GM19238 (cell line): ENCODE measurements at regions not wholly inside any gene's neighbourhood (a gene's known extent, or its start where the extent isn't known, plus 50 kb on each side); places are given as distances from the start of the nearest gene placed in this dataset.
"Not testable (repeated sequence)": the region's sequence is repeated elsewhere in the genome, so short reads cannot be mapped to it uniquely, and the experiment has no call there.

Experiments
- DNase-seq: peaks from one replicate; pipeline ENCODE4 v3.0.0; 2011; ENCODE audit warnings: low spot score; ENCODE audit not compliant: insufficient read length

DNA sequence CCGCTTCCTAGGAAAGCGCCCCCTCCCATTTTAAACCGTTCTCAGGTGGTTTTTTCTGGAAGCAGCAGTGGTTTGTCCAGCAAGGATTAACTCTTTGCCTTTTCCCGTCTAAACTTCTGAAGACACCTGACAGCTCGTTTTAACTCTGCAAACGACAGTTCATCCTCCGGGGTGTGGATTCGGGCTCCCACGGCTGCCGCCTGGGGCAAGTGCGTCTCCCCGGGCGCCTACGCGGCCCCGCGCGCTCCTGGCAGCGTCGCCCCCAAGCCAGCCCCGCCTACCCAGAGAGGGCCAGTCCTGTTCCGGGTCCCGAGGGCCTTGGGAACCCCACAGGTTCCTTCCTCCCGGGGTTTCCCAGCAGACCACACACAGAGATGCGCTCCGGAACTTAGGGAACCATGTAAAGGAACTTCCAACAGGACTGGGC lies 54.4 kb downstream of the PRR18 start:
- DNase-seq = no peak

DNA sequence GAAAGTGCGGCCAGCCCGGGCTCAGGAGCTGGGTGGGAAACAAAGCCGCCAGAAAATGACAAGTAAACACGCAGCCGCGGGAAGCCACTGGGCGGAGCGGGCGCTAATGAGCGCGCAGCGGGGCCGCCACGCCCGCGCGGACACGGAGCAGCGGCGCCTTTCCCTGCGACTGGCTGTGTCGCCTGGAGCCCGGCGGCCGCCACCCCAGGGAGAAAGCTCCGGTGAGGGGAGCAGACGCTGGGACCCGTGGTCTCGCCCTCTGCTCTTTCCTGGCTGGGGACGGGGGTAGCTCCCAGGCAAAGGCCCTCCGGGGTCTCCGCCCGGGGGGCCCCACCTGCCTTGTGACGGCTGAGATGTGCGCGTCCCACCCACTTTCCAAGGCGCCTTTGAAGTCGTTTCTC lies 54.9 kb downstream of the PRR18 start:
- DNase-seq = no peak

DNA sequence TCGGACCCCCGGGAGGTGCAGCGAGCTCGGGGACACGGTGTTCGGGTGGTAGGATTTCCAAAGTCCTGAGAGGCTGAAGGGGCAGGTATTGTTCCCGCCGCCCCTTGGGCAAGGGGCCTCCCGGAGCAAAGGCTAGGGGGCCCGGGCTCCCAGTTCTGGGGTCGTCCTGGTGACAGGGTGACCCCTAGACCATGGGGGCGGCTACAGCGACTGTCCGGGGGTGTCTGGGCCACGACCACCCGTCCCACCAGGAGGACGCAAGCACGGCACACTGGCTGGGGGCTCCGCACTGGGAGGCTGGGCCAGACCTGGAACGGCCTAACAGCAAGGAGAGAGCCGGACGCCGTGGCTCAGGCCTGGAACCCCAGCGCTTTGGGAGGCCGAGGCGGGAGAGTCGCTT lies 55.6 kb downstream of the PRR18 start:
- DNase-seq = no peak

DNA sequence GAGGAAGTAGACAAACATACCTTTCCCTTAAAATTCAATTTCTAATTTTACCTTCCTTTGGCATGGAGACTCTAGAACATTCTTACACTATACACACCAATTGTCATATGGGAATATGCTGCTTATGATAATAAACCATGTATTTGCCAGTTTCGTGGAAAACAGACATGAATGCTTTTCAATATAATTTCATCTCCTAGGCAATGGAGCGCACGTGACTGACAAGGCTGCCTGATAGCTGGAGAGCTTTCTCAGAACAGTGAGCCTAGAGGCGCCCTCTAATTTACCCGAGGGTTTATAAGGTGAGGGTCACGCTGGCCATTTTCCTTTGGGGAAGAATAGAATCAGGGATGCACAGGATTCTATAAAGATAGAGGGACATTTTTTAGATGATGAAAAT lies 56.5 kb downstream of the PRR18 start:
- no peak for DNase-seq

DNA sequence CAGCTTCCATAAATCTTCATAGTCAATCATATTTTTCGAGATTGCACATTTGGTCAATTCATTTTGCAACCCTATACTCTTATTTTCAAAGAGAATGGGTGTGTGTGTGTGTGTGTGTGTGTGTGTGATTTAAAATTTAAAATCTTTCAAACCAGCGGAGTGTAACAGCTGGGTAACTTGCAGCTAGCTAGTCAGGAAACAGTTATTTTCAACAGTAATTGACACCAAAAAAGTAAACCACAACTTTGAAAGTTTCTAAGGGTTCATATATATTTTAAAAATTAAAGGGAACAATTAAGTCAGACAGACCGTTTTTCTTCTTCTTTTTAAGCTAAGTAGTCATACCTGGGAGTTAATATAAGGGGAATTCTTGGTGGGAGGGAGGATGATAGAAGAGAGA lies 57.0 kb downstream of the PRR18 start:
- no peak for DNase-seq

DNA sequence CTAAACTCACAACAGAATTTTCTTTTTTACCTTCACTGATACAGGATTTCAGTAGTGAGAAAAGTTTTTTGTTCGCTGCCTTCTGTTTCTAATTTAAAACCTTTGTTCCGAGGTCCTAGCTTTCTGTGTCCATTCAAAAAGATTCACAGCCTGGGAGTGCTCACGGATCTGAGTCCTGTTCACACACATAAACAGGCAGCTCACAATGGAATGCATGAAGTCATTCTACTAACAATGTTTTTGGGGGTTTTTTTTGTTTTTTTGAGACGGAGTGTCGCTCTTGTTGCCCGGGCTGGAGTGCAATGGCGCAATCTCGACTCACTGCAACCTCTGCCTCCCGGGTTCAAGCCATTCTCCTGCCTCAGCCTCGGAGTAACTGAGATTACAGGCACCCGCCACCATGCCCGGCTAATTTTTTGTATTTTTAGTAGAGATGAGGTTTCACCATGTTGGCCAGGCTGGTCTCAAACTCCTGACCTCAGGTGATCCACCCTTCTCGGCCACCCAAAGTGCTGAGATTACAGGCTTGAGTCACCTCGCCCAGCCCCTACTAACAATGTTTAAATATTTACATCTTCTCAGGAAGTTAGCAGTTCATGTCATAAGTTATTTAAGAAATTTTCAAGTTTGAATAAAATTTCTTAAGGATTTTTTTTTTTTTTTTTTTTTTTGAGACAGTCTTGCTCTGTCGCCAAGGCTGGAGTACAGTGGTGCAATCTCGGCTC lies 59.0 kb downstream of the PRR18 start:
- DNase-seq = not testable (repeated sequence)

DNA sequence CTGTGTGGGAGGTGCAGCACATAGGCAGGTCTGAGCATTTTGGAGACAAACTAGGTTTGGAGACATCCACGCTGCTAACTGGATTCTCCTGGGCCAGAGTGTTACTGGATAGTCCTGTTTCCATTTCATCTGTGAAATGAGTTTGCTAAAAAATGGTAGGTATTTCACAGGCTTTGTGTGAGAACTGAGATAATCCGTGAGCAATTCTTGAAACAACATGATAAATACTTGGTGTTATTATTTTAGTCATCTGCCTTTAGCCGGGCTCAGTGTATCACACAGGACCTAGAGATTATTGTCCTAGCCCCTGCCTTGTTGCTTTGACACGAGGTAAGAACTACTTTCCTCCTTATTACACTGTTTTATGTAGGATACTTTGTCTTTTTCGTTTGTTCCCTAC lies 63.0 kb downstream of the PRR18 start:
- DNase-seq = no peak

DNA sequence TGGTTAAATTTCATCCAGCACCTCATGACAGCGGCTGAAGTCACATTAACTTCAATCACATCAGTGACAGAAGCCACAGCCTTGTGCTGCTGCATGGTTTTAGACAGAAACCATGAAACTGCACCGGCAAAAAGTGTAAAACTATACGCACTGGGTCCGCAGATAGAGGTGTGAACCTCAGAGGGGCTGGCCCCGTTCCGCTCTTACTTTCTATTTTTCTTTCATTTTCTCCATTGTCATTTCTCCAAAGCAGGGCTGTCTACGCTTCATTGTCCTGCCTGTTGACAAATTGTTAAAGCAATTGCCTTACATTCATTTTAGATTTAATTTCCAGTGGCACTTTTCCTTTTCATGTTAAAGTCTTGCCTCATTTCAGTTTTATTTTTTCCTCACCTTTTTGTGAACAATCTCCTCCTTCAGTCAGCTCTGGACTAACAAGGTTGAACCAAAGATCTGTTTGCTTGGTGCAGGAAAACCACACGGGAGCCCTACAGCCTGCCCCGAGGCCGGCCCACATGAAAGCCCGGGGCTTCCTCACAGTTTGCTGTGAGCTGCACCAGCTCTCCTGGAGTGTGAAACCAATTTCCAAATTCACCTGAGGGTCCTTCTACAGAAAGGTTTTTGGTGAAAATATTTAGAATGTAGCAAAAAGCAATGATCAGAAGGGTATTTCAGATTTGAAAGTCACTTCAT lies 63.7 kb downstream of the PRR18 start:
- DNase-seq = peak; percentile 42

DNA sequence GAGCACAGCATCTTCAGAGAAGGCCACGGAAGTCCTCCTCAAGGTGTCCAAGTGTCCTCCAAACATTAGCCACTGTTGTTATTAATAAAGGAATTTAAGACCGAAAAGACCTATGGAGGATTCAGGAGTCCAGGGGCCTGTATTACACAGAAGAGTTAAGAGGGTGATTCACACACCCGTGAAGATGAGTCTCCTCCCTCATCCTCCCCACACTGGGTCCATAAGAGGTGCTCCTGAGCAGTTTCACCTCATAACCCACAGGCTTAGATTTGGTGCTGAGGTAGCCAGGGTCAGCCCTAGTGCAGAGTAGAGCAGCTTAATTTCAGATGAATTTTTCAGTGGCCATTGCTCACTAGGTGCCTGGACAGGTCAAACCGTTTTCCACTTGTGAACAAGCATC lies 65.3 kb downstream of the PRR18 start:
- no peak for DNase-seq

DNA sequence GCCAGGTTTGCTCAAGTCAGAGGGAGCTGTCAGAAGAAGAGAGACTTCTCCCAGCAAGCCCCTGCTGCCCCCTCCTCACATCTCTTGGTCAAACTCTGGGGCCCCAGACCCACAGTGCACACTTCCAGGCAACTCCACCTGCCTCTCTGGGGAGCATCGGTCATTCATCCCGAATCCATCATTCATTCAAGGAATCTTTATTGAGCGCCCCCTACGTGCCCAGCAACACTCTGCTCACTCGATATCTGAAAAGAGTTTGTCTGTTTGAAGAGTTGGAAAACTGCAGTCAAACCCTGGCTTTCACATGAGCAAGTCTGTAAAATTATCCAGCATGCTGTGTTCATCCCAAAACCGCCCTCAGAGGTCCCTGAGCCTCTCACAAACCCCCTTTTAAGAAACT lies 66.2 kb downstream of the PRR18 start:
- DNase-seq = no peak

DNA sequence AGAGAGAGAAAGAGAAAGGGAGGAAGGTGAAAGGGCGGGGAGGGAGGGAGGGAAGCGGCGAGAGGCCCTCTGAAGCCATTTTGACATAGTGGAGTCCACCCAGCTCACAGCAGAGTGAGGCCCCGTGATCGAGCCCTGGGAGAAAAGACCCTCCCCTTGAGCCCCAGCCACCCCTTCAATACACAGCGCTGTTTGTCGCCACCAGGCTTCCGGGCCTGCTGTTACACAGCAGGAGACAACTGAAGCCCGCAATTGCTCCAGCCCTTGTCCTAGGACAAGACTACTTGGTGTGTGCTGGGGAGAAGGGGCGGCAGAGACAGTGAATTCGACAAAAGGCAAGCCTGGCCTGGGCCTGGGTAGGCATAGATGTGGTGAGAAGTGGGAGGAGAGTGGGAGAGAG lies 67.3 kb downstream of the PRR18 start:
- DNase-seq = no peak

DNA sequence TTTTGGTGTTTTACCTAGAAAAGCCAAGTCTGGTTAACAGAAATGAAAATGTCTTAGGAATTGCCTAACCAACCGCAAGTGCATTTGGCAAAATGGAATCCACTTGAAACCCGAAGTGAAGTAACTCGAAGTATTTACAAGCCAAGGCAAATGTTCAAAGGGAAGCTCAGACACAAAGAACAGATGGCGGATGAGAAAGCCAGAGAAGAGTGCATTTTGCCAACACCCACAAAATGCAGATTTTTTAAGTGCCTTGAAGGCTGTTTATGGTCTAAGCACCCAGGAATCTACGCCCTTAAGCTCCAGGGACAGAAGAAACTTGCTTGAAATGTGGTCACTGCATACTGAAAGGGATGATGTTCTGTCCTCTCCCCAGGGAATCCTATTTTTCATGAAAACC lies 70.0 kb upstream of the TBXT start:
- DNase-seq = no peak

DNA sequence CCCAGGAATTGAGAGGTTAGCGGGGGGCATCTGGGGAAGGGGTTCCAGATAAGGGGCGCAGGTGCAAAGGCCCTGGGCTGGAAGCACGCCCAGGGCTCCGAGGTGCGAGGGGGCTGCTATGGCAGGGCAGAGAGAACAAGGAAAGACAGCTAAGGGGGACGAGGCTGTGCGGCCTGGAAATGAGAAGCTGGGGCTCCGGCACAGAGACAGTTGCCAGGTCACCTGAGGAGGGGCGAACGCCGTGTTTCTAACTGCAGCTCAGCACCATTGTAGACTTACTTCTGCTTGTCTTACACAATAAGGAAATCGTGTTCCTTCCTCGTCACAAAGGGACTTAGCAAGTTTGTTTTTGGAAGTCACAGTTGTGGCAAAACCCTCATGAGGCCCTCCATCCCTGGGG lies 68.9 kb upstream of the TBXT start:
- no peak for DNase-seq

DNA sequence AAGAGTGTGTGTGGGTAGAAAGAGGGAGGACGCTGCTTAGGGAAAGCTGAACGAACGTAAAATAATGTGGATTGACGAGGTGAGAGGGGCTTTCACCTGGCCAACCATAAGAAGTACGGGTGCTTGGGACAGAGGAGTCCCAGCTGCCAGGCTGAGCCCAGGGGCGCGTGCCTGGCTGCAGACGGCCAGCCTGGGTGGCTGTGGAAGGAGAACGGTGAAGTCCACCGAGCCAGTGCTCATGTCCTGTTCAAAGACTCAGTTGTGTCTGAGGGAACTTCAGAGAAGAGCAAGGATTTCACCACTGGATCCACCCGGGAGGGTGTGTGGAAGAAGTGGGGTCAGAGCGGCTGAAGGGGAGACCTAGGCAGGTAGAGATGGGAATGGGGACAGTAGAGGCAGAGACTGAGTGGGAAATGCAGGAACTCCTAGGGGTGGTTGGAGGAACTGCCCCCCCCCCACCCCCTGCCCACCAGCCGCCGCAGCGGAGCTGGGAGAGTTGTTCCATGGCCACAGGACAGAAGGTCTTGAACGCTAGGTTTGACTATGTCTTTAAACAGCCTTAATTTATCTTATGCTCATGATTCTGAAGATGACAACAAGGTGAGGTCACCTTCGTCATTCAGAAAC lies 68.1 kb upstream of the TBXT start:
- no peak for DNase-seq

DNA sequence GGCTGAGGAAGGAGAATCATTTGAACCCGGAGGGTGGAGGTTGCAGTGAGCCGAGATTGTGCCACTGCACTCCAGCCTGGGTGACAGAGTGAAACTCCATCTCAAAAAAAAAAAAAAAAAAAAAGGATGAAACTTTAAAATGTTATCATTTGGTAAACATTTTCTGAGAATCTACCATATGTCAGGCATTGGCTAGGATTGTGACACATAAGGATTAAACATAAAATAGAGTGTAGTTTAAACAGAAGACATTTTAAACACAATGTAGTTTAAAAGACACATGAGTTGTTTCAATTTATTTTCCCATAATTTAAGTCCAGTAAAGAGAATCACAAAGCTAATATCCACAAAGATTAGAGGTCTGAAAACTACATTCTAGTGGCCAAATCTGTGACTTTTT lies 63.5 kb upstream of the TBXT start:
- DNase-seq = not testable (repeated sequence)

DNA sequence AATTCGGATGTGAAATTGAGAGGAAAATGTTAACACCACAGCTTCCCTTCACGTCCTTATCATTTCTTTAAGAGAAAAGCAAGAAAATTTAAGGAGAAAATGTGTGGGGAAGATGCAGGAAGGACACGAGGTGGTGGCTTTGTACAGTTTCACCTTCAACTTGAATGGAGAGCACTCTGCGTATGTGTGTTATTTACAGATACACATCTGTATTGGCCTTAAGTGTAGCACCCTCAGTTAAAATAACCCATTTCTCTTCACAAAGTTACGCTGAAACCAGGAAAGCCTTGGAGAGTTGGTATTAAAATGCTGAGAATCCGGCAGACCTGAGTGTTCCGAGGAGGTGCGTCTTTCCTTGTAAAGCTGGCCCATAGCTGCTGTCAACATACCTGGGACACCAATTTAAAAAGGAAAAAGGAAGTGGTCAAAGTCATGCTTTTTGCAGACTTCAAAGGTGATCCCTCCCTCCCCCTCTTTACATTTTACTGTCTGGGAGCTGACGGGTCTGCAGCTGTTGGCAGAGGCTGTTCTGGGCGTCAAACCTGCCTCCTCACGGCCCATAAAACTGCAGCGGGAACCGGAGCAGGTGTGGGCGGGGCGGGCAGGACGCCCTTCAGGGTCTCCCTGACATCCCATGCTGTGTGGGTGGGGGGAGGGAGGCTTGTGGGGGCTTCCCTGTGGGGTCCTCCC lies 61.3 kb upstream of the TBXT start:
- no peak for DNase-seq

DNA sequence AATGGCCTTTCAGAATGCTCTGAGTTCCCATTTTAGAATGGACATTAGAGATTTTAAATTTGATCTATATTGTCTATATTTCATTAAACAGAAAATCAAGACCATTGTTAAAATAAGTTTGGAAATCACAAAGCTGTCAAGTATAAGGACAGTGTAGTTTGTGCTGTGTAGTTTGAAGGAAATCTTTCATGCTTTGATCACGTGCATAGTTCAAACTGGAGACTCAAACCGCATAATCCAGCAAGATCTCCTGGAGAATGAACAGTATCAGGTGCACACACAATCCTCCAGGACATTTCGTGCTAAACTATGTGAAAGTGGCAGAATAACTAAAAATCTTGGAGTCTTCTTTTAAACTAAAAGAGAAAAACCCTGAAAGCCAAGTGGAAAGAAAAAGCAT lies 60.8 kb upstream of the TBXT start:
- DNase-seq = no peak

DNA sequence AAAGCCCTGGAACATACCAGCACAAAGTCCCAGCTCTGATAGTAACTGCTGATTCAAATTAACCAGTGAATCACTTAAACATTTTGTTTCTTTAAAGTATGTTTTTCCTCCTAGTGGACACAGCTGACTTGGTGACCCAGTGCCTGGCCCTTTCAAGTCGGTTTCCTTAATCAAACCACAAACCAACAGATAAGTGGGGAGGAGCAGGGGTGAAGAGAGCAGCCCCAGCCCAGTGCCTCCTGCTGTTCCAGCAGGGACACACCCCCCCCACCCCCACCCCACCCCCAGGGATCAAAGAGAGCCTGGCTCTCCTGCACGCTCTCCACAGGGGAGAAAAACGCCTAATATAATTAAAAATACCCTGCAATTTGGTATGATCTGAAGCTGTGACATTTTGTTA lies 55.4 kb upstream of the TBXT start:
- DNase-seq = no peak

DNA sequence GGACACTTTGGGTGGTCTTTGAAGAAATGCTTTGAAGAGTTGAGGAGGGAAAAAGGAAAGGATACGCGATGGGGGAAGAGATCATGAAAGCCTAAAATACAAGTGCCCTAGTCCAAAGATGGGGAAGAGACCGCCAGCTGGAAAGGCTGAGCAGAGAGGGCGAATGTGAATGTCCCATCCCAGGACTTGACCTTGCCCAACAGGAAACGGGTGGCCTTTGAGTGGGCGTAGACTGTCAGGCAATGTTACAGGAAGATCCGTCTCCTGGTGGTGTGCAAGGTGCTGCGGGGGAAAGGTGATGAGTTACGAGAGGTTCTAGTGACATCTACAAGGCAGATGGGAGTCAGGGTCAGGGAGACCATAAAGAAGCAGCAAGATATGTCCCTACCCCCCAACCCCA lies 55.0 kb upstream of the TBXT start:
- DNase-seq = no peak

DNA sequence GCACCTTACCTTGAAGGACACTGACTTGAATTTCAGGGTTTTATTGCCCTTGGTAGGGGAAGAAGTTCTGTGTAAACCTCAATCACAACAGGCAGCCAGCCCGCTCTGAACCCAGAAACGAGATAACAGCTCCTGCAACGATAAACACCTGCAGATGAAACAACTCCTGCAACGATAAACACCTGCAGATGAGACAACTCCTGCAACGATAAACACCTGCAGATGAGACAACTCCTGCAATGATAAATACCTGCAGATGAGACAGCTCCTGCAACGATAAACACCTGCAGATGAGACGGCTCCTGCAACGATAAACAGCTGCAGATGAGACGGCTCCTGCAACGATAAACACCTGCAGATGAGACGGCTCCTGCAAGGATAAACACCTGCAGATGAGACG lies 54.0 kb upstream of the TBXT start:
- DNase-seq = no peak

DNA sequence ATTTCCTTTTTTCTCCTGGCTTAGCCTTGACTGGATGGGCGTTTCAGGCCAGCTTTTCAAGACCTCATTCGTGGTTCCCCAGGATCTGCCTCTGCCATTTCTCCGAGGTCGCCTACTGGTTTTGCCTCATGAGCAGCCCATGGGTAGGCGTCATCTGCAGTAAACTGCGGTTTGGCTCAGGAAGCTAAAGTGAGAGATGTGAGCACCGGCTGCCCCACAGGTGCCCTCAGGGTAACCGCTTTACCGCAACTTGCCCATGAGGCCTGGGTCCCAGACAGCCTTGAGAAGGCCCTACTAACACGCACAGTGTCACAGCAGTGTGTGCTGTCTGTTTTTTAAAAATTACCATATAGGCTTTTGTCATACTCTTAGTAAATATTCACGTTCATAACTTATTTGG lies 53.4 kb upstream of the TBXT start:
- DNase-seq = no peak
